ENCODE measurements at regions not wholly inside any gene's neighbourhood (a gene's known extent, or its start where the extent isn't known, plus 50 kb on each side); places are given as distances from the start of the nearest gene placed in this dataset.
"Not testable (repeated sequence)": the region's sequence is repeated elsewhere in the genome, so short reads cannot be mapped to it uniquely, and the experiment has no call there.

DNA sequence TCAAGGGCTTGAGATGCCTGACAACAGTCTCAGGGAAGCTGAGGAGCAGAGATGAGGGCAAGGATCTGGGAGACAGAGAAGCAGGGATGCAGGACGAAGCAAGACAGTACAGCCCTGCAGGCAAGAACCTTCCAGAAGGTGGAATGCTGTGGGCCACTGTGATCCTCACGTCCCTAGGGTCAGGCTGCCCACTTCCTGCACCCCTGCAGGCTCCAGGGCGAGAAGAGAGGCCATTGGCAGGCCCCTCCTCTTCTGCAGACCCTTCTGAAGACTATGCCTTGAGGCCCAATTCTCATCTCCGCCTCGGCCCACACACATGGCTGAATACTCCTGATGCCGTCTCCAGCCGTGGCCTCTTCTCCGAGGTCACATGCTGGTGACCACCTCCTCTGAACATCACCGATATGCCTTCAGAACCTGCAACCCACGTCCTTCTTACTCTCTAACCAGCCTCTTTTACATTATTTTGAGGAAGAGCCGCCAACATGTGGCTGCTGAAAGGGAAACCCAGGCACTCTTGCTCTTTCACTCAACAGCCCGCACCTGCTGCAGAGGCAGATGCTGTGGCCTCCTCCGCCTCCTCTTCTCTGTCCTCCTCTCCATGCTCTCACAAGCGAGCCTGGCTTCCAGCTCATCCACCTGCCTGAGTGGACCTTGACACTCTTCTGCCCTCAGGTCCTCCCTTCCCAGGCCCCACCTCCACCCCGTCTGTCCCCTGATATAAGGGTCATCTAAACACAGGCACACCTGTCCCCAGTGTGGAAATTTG is 181.5 kb downstream of the IRX2 start:
- DNase-seq (ENCODE audit: low spot score), result peak; percentile 6

DNA sequence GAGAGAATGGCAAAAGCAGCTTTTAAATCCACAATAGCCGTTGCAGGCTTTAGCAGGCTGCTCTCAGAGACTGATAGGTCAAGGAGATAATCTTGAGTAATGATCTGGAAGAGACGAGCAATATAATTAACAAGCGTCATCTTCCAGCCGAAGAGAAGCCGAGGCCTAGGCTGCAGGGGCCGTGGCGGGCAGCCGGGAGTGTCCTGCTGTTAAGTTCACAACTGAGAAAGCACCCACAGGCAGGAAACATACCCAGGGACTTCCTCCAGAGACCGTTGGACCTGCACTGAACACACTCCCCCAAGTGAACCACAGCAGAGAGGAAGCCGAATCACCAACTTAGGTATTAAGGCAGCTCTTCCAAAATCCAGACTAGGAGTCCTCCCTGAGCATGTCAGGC is 182.3 kb downstream of the IRX2 start:
- peak; percentile 6 for DNase-seq (ENCODE audit: low spot score)

DNA sequence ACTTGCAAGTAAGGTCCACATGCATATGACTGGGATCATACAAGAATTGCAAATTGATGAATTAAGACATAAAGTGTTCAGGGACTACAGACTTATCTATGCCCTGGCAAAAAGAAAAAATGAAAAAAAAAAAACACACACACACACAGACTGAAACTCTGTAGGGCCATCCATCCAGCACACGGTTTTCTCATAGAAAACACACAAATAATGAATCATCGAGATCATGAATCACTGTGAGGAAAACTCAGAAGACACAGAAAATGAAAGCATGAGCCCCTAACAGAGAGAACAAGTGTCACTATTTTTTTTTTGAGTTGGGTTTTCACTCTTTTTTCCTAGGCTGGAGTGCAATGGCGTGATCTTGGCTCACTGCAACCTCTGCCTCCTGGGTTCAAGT is 185.2 kb downstream of the IRX2 start:
- DNase-seq (ENCODE audit: low spot score), result no peak

DNA sequence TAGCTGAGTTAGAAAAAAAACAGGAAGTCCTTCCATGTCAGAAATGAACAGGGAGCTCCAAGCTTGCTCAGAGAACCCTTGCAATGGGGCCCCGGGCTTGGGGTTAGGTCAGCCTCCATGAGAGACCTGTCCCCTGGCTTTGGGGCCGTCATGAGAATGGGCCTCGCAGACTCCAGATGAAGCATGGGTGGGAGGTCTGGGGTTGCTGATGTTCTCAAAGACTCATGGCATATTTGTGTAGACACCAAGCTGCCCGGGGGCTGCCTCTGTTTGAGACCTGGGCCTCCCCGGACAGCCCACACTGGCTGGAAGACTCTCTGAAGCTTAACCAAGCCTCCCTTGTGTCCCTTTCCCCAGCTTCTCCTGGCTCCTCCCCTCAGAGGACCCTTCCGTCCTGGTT is 186.3 kb downstream of the IRX2 start:
- no peak for DNase-seq (ENCODE audit: low spot score)

DNA sequence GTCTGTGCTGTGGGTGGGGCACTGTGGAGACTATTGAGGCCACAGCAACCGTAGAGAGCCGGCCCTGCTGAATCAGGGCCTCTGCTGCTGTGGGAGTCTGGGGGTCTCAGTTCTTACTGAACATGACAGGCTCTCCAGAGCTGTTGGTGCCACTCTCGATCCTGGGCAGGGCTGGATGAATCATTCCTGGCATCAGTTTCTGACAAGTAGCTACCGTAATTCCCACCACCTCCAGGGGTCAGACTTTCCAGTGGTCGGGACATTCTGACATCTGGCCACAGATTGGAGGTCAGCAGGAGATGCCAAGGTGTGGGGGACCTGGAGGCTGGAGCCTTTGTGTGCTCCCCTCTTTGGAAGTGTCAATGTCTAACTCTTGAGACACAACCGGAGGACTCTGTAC is 188.4 kb downstream of the IRX2 start:
- DNase-seq (ENCODE audit: low spot score), result no peak

DNA sequence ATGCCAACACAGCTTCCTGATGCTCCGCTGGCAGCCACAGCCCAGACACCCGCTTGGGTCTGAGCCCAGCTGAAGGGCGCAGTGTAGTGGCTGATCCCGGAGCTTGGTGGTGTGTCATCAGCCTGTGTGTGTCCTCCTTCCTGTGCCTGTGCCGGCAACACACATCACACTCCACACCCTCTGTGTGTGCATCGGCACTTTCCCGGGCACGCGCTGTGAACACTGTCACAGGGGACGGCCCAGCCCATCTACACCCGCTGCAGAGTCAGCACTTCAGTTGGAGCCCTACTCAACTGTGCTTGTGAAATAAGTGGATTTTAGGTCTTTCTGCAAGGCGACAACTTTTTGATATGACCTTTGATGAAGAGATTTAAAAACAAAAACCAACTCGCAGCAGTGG is 189.4 kb downstream of the IRX2 start:
- DNase-seq (ENCODE audit: low spot score), result no peak

DNA sequence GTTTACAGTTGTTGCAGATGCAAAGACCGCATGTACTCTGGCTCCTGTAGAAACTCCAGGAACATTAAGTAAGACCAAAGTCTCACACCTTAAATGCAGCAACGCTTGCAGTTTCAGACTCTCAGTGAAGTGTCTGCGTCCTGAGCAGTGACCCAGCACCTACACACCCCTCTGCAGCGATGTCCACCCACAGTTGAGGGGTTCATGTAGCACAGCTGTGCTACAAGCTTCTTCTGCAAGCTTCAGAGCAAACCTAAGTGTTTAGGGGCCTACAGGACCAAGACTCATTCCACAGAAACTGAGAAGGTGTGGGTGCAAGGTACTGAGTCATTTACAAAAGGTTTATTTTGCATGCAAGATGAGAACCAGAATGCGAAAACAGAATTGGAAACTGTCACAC is 191.0 kb downstream of the IRX2 start:
- DNase-seq (ENCODE audit: low spot score), result no peak

DNA sequence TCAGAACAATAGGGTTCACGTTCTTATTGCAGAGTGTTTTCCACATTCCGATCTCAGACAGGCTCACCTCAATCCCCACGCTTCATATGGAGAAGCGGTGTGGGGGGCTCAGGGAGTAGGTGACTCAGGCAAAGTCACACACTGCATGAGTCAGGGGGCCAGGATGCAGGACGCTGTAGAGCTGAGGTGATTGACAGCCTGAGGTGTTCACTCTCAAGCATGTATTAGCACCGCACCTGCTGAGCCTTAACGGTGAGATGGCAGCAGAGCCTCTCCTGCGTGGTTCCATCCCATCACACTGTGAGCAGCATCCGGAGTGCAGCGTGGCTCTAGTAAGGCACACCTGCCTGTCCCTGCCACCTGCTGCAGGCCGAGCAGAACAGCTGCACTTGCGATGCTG is 194.0 kb downstream of the IRX2 start:
- no peak for DNase-seq (ENCODE audit: low spot score)

DNA sequence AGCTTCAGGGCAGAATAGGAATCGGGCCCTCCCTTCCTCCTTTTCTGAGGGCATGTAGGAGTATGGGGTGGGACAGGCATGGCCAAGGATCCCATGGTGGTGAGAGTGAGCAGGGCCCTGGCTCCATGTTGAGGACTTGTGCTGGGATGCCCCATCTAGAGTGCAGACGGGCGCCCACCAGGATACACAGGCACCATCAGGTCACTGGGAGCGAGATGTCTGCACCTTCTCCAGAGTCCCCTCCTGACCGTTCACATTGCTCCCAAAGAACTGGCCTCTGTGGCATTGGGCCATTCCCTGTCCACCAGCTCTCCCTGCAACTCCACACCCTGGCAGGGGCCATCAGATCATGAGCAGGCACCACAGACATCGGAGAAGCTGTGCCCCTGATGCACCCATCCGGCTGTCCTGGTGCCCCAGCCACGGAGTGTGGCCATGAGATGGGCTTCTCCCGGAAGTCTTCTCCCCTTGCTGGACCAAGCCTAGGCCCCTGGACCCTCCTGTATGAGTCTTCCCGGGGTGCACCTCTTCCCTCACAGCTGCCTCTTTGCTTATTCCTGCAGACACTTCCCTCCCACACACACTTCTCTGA is 195.0 kb downstream of the IRX2 start:
- no peak for DNase-seq (ENCODE audit: low spot score)

DNA sequence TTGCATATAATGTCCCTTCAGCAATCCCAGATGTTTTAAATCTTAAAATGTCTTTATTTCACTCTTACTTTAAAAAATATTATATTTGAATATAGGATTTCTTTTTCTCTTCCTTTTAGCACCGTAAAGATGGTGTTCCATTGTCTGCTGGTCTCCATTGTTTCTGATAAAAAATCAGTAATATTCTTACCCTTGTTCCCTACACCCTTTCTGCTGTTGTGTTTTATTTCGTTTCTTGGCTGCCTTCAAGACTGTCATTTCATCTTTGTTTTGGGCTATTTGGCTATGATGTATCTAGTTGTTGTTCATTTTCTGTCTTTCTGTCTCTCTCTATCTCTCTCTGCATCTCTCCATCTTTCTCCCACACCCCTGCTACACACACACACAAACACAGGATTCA is 197.9 kb downstream of the IRX2 start:
- no peak for DNase-seq (ENCODE audit: low spot score)

DNA sequence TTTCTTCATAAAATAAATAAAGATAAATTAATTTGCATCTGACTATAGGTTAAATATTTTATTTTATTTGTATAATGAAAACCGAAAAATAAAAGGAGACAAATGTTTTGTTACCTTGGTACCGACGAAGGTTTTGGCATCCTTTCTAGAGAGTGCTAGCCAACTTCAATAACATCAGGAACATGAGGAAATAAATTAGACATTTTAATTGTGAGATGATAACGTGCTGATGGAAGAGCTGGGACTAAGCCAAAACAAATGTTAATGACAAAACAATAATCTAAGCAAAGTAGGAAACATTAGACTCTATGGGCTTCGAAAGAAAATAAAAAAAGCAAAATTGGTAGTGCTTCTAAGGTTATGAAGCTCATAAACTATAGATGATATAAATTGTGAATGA is 201.0 kb downstream of the IRX2 start:
- DNase-seq (ENCODE audit: low spot score), result no peak

DNA sequence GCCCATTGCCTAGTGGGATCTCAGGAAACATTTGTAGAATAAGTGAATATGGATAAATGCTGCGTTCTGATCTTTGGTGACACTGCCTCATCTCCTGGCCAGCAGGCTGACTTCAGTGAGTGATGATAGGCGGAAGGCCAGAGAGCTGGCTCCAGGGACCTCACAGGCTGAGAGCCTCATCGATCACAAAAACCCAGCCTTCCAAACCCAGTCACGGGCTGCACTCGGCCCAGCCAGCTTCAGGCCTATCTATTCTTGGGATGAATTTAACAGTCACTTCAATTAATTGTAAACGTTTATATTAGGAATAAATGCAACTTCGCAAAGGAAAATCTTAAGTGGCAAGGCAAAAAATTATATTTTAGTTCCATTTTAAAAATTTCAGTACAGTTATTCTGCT is 201.6 kb downstream of the IRX2 start:
- DNase-seq (ENCODE audit: low spot score), result no peak

DNA sequence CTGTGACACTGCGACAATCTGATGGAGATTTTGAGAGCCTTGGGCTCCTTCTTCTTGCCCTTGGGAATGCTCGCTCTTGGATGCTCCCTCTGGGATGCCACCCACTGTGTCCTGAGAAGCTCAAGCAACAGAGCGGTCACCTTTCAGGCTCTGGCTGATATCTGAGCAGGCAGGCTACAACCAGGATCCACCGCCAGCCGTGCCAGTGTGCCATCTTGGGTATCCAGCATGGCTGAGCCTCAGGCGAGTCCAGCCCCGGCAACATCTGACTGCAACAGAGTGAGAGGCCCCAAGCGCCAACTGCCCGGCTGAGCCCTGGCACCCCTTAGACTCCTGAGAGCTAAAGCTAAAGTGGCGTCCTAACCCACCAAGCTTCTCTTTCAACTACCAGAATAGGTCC is 202.1 kb downstream of the IRX2 start:
- DNase-seq (ENCODE audit: low spot score), result no peak

DNA sequence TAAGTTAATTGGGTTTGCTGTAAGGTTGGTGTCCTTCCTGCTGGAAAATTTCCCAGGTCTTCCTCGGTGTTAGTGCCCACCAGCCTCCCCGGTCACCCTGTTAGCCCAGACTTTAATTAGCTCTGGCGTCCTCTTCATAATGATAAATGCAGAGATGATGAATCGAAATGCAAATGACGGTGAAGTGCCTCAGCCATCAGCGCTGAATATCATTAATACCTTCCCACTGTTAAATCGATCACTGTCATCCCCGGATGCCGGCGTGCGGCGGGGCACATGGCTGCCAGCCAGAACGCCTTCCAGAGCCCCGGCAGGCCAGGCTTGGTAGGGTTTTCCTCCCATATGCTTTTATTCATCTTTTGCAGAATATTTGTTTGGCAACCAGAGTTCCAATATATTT is 204.5 kb downstream of the IRX2 start:
- DNase-seq (ENCODE audit: low spot score), result no peak

DNA sequence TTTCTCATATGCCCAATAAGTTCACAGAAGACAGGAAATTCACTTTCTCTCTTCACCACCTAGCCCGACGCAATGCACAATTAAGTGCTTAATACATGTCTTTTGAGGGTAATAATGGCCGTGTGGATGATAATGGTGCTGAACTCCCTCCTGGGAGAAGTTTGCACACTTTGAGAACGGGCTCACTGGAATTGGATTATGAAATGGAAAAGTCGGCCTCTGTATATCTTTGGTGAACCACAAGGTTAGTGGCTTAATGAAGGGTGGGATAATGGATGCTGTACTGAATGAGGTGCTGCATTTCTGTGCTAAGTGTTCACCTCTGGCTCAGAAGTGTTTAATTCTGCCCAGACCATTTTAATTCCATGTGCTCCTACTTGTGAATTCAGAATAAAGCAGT is 207.5 kb downstream of the IRX2 start:
- DNase-seq (ENCODE audit: low spot score), result no peak

DNA sequence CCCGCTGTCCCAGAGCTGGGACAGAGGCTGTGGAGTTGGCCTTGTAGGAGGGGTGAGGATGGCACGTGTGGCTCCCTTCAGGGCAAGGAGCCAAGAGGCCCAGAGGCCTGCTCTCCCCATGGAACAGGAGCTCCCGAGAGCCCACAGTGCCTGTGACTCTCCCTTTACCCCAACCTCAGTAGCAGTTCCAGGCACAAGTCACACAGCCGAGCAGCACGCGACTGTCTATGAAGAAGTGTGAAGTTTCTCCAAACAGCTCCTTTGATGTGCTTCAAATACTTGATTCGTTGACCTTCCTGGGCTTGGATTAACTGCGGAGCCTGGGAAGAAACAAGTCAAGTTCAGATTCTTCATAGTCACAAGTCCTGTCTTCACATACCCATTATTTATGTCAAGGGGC is 208.7 kb downstream of the IRX2 start:
- no peak for DNase-seq (ENCODE audit: low spot score)

DNA sequence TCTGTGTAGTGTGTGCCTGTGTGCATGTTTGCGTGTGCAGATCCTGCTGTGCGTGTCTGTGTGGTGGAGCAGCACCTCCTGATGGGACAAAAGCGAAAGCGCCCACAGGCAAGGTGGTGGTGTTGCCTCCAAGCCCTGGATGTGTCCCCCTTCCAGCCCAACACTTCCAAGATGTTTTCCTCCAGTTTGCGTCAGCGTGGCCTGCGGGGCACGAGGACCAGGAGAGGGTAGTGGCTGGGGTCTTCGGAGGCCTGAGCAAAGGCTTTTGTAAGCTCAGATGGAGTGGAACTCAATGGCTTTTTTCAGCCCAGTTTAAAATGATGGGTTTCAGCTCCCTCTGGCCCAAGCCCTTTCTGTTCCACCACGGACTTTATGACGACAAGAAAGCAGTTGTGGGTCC is 209.5 kb downstream of the IRX2 start:
- DNase-seq (ENCODE audit: low spot score), result no peak

DNA sequence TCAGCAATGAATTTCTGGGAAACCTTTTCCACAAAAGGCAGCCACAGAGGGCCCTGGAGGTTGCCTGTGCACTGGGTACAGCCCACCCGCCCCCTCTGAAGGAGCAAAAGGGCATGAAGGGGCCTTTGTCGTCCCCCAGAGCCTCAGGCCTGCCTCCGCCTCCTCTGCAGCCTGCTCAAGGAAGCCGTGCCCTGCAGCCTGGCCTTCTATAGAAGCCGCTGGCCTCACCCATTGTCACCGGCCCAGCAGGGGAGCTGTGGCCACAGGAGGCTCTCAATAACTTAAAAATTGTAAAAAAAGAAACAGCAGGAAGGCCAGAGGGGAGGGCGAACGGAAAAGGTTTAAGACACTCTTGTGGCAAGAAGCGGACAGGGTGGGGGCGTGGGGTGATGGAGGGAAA is 213.3 kb downstream of the IRX2 start:
- DNase-seq (ENCODE audit: low spot score), result no peak

DNA sequence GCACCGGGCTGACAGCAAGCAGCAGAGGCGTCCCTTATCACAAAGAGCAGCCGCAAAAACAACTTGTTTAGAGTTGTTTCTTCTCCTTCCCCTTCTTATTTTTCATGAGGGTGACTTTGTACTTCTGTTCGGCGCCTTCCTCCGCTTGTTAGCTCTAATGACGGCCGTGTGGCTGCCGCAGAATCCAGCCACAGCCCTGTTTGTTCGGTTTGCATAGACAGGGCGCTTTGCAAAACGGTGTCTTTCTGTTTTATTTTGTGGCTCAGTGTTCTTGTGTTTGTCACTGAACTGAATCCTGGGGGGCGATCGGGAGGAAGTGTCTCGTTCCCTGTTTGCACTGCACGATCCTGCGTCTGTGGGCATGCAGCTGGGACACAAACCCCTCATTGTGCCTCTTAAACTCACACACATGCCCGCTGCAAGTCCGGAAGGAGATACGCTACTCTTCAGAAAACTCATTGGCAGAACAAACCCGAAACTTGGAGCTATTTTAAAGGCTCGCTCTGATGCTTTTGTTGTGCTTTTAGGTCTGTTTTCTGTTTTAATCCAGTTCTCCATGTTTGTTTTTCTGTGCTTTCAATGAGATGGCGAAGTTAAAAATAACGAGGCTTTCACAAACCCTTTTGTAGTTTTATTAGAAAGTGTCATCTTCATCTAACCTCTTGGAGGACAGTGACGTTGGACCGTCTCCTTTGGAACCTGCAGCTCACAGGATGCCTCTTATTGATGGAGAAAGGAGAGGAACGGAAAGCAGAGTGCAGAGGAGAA is 213.9 kb downstream of the IRX2 start:
- DNase-seq (ENCODE audit: low spot score), result no peak

DNA sequence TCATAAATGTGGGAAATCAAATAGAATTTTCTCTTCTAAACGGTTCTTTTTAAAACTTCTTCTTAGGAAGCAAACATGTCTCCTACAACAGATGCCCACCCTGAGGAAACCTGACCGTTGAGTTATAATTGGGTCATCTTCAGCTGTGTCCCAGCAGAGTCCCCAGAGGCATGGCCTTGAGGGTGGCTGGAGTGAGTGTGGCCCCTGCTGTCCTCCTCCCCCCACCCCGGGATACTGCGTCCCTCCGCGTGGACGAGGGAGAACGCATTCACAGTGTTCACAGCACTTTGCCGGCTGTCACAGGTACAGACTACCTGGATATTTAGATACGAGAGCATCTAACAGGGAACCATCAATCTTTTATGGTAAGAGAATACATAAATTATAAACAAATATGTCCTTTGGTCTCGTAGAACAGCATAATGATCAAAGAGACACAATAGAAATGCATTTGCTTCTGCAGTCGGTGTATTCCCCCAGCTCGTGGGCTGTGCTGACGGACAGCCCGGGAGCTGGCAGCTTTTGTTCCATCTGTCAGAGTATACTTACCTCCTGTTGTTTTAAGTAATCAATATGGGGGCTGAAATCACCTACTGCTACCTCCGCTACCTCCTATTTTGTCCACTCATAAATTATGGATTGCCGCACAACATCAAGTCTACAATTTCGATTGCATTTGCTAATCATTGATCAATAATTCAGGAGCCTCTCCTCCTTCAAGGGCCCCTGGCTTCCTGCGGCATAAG is 214.7 kb downstream of the IRX2 start:
- no peak for DNase-seq (ENCODE audit: low spot score)

DNA sequence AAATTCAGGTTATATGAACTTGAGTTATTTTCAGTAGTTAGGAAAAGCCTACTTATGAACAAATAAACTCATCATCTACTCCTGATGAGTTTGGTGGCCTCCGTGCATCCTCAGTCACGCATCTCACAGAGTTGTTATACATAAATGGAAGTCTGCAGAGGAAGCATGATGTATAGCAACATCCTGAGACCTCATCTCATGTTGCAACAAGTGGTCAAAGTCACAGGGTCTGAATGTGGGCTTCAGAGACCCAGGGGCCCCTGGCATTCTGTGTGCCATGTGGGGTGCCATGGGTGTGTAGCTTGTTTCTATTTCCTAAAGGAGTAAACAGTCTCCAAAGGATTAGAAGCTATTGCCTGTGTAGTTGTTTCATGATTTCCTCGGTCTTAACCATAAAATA is 216.5 kb downstream of the IRX2 start:
- DNase-seq (ENCODE audit: low spot score), result no peak

DNA sequence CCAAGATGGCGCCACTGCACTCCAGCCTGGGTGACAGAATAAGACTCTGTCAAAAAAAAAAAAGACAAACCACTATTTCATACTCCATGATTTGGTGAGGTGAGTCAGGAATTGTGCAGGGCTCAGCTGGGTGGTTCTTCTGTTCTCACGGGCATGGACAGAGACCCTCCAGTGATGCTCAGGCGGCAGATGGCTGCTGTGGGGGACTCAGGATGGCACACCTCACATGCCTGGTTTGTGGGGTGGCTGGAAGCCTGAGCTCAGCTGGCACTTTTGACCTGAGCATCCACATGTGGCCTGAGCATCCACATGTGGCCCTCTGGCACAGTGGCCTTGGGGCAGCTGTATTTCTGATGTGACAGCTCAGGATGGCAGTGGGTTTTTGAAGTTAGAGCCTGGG is 217.2 kb downstream of the IRX2 start:
- DNase-seq (ENCODE audit: low spot score), result no peak

DNA sequence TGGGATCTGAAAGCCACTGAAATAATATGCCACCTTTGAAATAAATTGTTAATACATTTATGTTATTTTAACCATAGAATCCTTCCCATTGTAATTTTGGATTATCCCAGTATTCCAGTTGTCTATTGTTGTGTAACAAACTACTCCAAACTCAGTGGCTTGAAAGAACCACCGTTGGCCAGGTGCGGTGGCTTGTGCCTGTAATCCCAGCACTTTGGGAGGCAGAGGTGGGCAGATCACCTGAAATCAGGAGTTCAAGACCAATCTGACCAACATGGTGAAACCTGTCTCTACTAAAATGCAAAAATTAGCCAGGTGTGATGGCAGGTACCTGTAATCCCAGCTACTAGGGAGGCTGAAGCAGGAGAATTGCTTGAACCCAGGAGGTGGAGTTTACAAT is 217.6 kb downstream of the IRX2 start:
- not testable (repeated sequence) for DNase-seq (ENCODE audit: low spot score)
